SU-DHL-6 (cell line): ENCODE measurements at regions not wholly inside any gene's neighbourhood (a gene's known extent, or its start where the extent isn't known, plus 50 kb on each side); places are given as distances from the start of the nearest gene placed in this dataset.

Experiments used
- H2AFZ ChIP-seq: fragments of 200-600 bp; sonication (generic); 2 replicates; pipeline ENCODE4 v1.6.1; 2014; ENCODE audit warnings: low read depth, mild to moderate bottlenecking, moderate library complexity, mixed read lengths, antibody characterized with exemption, low read length; ENCODE audit not compliant: severe bottlenecking
- H3F3A ChIP-seq: fragments of 200-600 bp; shearing (Covaris generic); 2 replicates; pipeline ENCODE4 v1.6.0; 2016; ENCODE audit warnings: antibody characterized with exemption, mild to moderate bottlenecking; ENCODE audit not compliant: insufficient read depth
- H3K27ac ChIP-seq: fragments of 200-600 bp; sonication (generic); 2 replicates; pipeline ENCODE4 v1.5.1; 2016; ENCODE audit warnings: low read depth, mild to moderate bottlenecking, low read length, moderate library complexity, mixed read lengths
- H3K27me3 ChIP-seq: fragments of 200-600 bp; sonication (generic), shearing (Covaris generic); 2 replicates; pipeline ENCODE4 v1.6.0; 2014; ENCODE audit warnings: mild to moderate bottlenecking, low read length
- H3K36me3 ChIP-seq: fragments of 200-600 bp; sonication (generic); 2 replicates; pipeline ENCODE4 v1.6.1; 2014; ENCODE audit warnings: mild to moderate bottlenecking, low read length, mixed read lengths
- H3K4me2 ChIP-seq: fragments of 300-600, 200-600 bp; shearing (Covaris generic), sonication (generic); 2 replicates; pipeline ENCODE4 v1.6.0; 2014; ENCODE audit warnings: low read length, low read depth, mild to moderate bottlenecking; ENCODE audit not compliant: poor library complexity, severe bottlenecking
- H3K4me3 ChIP-seq: fragments of 200-600 bp; sonication (generic); 2 replicates; pipeline ENCODE4 v1.5.1; 2014; ENCODE audit warnings: antibody characterized with exemption, low read length, mild to moderate bottlenecking, mixed read lengths; ENCODE audit not compliant: insufficient read depth, poor library complexity, severe bottlenecking
- H3K79me2 ChIP-seq: fragments of 200-600 bp; sonication (generic); 2 replicates; pipeline ENCODE4 v1.6.1; 2014; ENCODE audit warnings: mild to moderate bottlenecking, low read length, moderate library complexity; ENCODE audit not compliant: insufficient read depth
- H3K9ac ChIP-seq: fragments of 200-600 bp; sonication (generic); 2 replicates; pipeline ENCODE4 v1.7.0; 2014; ENCODE audit warnings: mild to moderate bottlenecking, low read length
- H3K9me2 ChIP-seq: fragments of 200-600 bp; sonication (generic); replicated peaks from 2 replicates; pipeline ENCODE4 v1.6.1; 2014; ENCODE audit warnings: low read length; ENCODE audit not compliant: insufficient read depth
- H3K9me3 ChIP-seq: fragments of 200-600 bp; sonication (generic); 2 replicates; pipeline ENCODE4 v1.6.1; 2014; ENCODE audit warnings: low read length, mixed read lengths; ENCODE audit not compliant: insufficient read depth
- H4K20me1 ChIP-seq: fragments of 200-600 bp; sonication (generic); 2 replicates; pipeline ENCODE4 v1.6.1; 2014; ENCODE audit warnings: low read depth, mild to moderate bottlenecking, antibody characterized with exemption, low read length, moderate library complexity, mixed read lengths
- EZH2phosphoT487 ChIP-seq: fragments of 200-600 bp; sonication (generic), shearing (Covaris generic); conservative IDR thresholded peaks from 2 replicates; pipeline ENCODE4 v1.6.1; 2018; ENCODE audit warnings: mild to moderate bottlenecking, antibody characterized with exemption, low read length, moderate library complexity, mixed read lengths
- TF ChIP-seq, protein P1 (sequence below): fragments of 200-600 bp; sonication (generic); IDR thresholded peaks from one replicate; pipeline ENCODE4 v1.5.1; 2017; ENCODE audit warnings: antibody characterized with exemption, mild to moderate bottlenecking, low read length, moderate library complexity; ENCODE audit not compliant: insufficient read depth, poor library complexity, severe bottlenecking

DNA sequence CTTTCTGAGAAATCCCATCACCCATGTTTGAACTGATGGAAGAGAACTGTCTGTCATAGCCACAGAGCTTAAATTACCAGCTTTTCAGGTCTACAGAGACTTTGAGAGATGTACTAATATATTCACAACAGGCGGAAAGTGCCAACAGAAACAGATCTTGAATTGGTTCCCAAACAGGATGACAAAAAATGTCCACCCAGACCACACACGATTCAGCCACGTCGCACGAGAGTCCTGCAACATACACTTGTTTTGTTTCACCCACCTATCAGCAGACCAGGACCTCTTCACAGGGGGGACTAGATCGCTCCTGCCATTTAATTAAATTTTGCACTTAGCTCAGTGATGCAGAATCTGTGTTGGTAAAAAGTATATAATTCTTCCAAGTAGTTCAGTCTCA, 187.1 kb upstream of the CEP162 start:
- H3K4me2 ChIP-seq, result no peak overlapping the region
- no peaks in the 10 kb centered on the region for H3F3A ChIP-seq
- H3K36me3 ChIP-seq, result no peaks in the 10 kb centered on the region
- TF ChIP-seq, protein P1, sequence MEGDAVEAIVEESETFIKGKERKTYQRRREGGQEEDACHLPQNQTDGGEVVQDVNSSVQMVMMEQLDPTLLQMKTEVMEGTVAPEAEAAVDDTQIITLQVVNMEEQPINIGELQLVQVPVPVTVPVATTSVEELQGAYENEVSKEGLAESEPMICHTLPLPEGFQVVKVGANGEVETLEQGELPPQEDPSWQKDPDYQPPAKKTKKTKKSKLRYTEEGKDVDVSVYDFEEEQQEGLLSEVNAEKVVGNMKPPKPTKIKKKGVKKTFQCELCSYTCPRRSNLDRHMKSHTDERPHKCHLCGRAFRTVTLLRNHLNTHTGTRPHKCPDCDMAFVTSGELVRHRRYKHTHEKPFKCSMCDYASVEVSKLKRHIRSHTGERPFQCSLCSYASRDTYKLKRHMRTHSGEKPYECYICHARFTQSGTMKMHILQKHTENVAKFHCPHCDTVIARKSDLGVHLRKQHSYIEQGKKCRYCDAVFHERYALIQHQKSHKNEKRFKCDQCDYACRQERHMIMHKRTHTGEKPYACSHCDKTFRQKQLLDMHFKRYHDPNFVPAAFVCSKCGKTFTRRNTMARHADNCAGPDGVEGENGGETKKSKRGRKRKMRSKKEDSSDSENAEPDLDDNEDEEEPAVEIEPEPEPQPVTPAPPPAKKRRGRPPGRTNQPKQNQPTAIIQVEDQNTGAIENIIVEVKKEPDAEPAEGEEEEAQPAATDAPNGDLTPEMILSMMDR, result no peak
- no peak for TF ChIP-seq EZH2phosphoT487
- H3K9me3 ChIP-seq, result no peaks in the 10 kb centered on the region
- H3K9me2 ChIP-seq, result no peaks in the 10 kb centered on the region
- H2AFZ ChIP-seq, result no peak overlapping the region
- H3K79me2 ChIP-seq, result no peaks in the 10 kb centered on the region
- H3K9ac ChIP-seq, result no peak overlapping the region
- H3K4me3 ChIP-seq, result no peak overlapping the region
- H4K20me1 ChIP-seq, result no peaks in the 10 kb centered on the region
- H3K27ac ChIP-seq, result no peak overlapping the region
- H3K27me3 ChIP-seq, result no peaks in the 10 kb centered on the region

DNA sequence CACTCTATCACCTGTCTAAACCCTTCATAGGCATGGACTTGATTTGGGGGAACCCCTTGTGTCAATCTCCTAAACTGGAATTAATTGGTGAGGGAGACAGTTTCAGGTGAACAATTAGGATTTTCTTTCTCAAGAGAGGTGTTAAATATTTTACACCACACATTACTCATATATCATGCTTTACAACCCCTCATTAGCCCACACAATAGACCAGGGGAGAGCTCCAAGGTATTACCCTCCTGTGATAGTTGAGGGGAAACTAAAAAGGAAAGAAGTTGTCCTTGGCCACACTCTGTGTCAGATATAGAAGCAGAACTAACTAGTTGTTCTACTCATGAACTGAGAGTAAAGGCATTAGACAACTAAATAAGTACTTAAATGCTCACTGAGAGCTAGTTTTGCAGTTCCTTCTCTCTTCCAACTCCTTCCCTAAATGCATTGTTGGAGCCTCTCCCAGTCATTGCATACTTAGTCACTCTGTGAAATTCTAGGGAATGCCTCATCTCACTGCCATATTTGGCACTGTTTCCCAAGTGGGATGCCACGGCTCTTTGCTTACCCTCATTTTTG, 183.7 kb upstream of the CEP162 start:
- H3K9me3 ChIP-seq, result no peaks in the 10 kb centered on the region
- no peak overlapping the region for H3K4me2 ChIP-seq
- H2AFZ ChIP-seq, result no peak overlapping the region
- no peak for TF ChIP-seq EZH2phosphoT487
- TF ChIP-seq, protein P1, result no peak
- H3K36me3 ChIP-seq, result no peaks in the 10 kb centered on the region
- no peaks in the 10 kb centered on the region for H3K9me2 ChIP-seq
- no peak overlapping the region for H3K4me3 ChIP-seq
- H3F3A ChIP-seq, result no peaks in the 10 kb centered on the region
- no peaks in the 10 kb centered on the region for H3K79me2 ChIP-seq
- H3K27ac ChIP-seq, result no peak overlapping the region
- no peak overlapping the region for H3K9ac ChIP-seq
- no peaks in the 10 kb centered on the region for H3K27me3 ChIP-seq
- no peaks in the 10 kb centered on the region for H4K20me1 ChIP-seq

DNA sequence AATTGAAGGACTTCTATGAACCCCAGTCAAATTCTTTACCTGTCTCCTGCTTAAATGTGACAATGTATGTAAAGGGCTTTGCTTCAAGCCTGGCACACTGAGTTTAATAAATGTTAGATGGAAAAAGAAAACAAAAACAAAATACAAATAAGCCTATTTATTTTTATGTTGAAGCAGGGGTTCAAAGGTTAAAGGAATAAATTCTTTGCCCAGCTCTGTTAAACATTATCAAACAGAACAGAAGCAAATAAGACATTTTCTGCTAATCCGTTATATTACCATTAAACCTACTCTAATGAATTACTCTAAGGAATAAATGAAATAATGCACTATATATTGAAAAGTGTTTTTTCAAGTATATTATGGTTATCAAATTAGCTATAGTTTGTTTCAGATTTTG, 182.5 kb upstream of the CEP162 start:
- Histone ChIP-seq H3K79me2 (no peaks in the 10 kb centered on the region), H3K4me2 (no peak overlapping the region), H3K27me3 (no peaks in the 10 kb centered on the region), H3K9ac (no peak overlapping the region), H3K36me3 (no peaks in the 10 kb centered on the region), H3F3A (no peaks in the 10 kb centered on the region), H3K4me3 (no peak overlapping the region), H3K9me3 (no peaks in the 10 kb centered on the region), H3K9me2 (no peaks in the 10 kb centered on the region), H4K20me1 (no peaks in the 10 kb centered on the region), H3K27ac (no peak overlapping the region), H2AFZ (no peak overlapping the region)
- TF ChIP-seq, protein P1, result no peak
- TF ChIP-seq EZH2phosphoT487, result no peak

DNA sequence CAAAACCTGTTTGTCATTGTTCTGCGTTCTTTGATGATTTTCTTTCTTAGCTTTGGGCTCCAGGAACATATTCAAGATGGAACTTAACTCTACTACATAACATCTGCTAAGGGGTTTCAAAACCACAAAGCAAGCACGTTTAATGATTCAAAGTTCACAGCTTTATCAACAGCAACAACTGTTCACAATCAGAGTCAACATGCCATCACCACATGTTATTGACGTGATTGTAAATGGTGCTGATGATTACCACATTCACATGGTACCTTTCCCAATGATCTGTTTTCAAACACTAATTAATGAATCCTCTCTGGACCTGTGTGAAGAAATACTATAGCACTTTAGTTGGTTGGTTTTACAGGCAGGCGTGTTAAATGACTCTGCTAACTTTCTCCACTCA, 180.6 kb upstream of the CEP162 start:
- H3F3A ChIP-seq, result no peaks in the 10 kb centered on the region
- H3K9me2 ChIP-seq, result no peaks in the 10 kb centered on the region
- no peak overlapping the region for H3K27ac ChIP-seq
- no peaks in the 10 kb centered on the region for H4K20me1 ChIP-seq
- TF ChIP-seq, protein P1, result no peak
- no peak for TF ChIP-seq EZH2phosphoT487
- H3K4me2 ChIP-seq, result no peak overlapping the region
- no peak overlapping the region for H2AFZ ChIP-seq
- H3K9me3 ChIP-seq, result no peaks in the 10 kb centered on the region
- no peak overlapping the region for H3K9ac ChIP-seq
- no peaks in the 10 kb centered on the region for H3K27me3 ChIP-seq
- H3K4me3 ChIP-seq, result no peak overlapping the region
- H3K79me2 ChIP-seq, result no peaks in the 10 kb centered on the region
- H3K36me3 ChIP-seq, result no peaks in the 10 kb centered on the region
